Naive B cell (primary cell): ENCODE measurements at regions not wholly inside any gene's neighbourhood (a gene's known extent, or its start where the extent isn't known, plus 50 kb on each side); places are given as distances from the start of the nearest gene placed in this dataset.
"Not testable (repeated sequence)": the region's sequence is repeated elsewhere in the genome, so short reads cannot be mapped to it uniquely, and the experiment has no call there.

Experiments used
- ATAC-seq, 2 donors: fragments of 150-1000 bp; cut with Tn5 transposase; 2 replicates each; pipeline ENCODE4 v1.10.0; 2021; ENCODE audit warnings: low read depth in 2 of 2, mild to moderate bottlenecking in 2 of 2, moderate library complexity in 2 of 2
- DNase-seq: peaks from one replicate; pipeline ENCODE4 v3.0.0; 2022
- H3K27ac Mint-ChIP-seq, 6 donors: one replicate each; pipeline ENCODE4 v1.8.0; 2020 to 2022; ENCODE audit warnings: mild to moderate bottlenecking in 6 of 6, mixed read lengths in 6 of 6, moderate library complexity in 5 of 6, inconsistent platforms in 2 of 6
- H3K27me3 Mint-ChIP-seq, 3 donors: one replicate each; pipeline ENCODE4 v1.8.0; 2021 to 2022; ENCODE audit warnings: mixed read lengths in 3 of 3, mild to moderate bottlenecking in 1 of 3
- H3K36me3 Mint-ChIP-seq, 2 donors: one replicate each; pipeline ENCODE4 v1.8.0; 2020 to 2022; ENCODE audit warnings: mixed read lengths in 2 of 2, inconsistent platforms in 1 of 2, mild to moderate bottlenecking in 1 of 2
- H3K4me1 Mint-ChIP-seq, 3 donors: one replicate each; pipeline ENCODE4 v1.8.0; 2020 to 2022; ENCODE audit warnings: mixed read lengths in 3 of 3, inconsistent platforms in 1 of 3, mild to moderate bottlenecking in 1 of 3, moderate library complexity in 1 of 3
- H3K4me3 Mint-ChIP-seq, 8 donors: one replicate each; pipeline ENCODE4 v1.8.0; 2020 to 2022; ENCODE audit warnings: mild to moderate bottlenecking in 8 of 8, mixed read lengths in 8 of 8, moderate library complexity in 8 of 8, inconsistent platforms in 2 of 8
- H3K9me3 Mint-ChIP-seq, 7 donors: one replicate each; pipeline ENCODE4 v1.8.0; 2020 to 2022; ENCODE audit warnings: mixed read lengths in 7 of 7, mild to moderate bottlenecking in 5 of 7, inconsistent platforms in 2 of 7, moderate library complexity in 1 of 7

- Mint-ChIP-seq H3K27ac (no peak overlapping the region), H3K4me1 (no peaks in the 10 kb centered on the region), H3K36me3 (no peaks in the 10 kb centered on the region), H3K27me3 (no peaks in the 10 kb centered on the region), H3K9me3 (no peaks in the 10 kb centered on the region), H3K4me3 (no peak overlapping the region)
- ATAC-seq (no peak), DNase-seq (no peak)
Observed at GRCh38 chr6:140809694-140810101, 1323.0 kb upstream of the GJE1 start.

GRCh38 chr6:140806431-140806830, 1326.3 kb upstream of the GJE1 start:
- ATAC-seq (no peak), DNase-seq (no peak)
- H3K4me3 Mint-ChIP-seq = no peak overlapping the region
- H3K27ac Mint-ChIP-seq = no peak overlapping the region
- no peaks in the 10 kb centered on the region for H3K4me1 Mint-ChIP-seq
- H3K27me3 Mint-ChIP-seq = no peaks in the 10 kb centered on the region
- H3K36me3 Mint-ChIP-seq = no peaks in the 10 kb centered on the region
- no peaks in the 10 kb centered on the region for H3K9me3 Mint-ChIP-seq

- H3K9me3 Mint-ChIP-seq = peaks cover 0 to 5% (median 0%) of the 10 kb centered on the region in 7 donors
- no peaks in the 10 kb centered on the region for H3K4me1 Mint-ChIP-seq
- no peak for DNase-seq
- ATAC-seq = no peak
- no peaks in the 10 kb centered on the region for H3K36me3 Mint-ChIP-seq
- no peaks in the 10 kb centered on the region for H3K27me3 Mint-ChIP-seq
- no peak overlapping the region for H3K27ac Mint-ChIP-seq
- H3K4me3 Mint-ChIP-seq = no peak overlapping the region
Observed at GRCh38 chr6:140794544-140794943, 1338.2 kb upstream of the GJE1 start.

GRCh38 chr6:140790109-140790508, 1342.6 kb upstream of the GJE1 start:
- Mint-ChIP-seq H3K36me3 (no peaks in the 10 kb centered on the region), H3K27ac (no peak overlapping the region), H3K4me1 (no peaks in the 10 kb centered on the region), H3K4me3 (no peak overlapping the region), H3K27me3 (no peaks in the 10 kb centered on the region), H3K9me3 (peaks cover 0 to 3% (median 0%) of the 10 kb centered on the region in 7 donors)
- ATAC-seq (no peak), DNase-seq (no peak)

- no peak for DNase-seq
- Mint-ChIP-seq H3K27ac (no peak overlapping the region), H3K36me3 (no peaks in the 10 kb centered on the region), H3K9me3 (peaks cover 0 to 3% (median 0%) of the 10 kb centered on the region in 7 donors), H3K4me1 (no peaks in the 10 kb centered on the region), H3K27me3 (no peaks in the 10 kb centered on the region), H3K4me3 (no peak overlapping the region)
- no peak for ATAC-seq
Observed at GRCh38 chr6:140789466-140789865, 1343.3 kb upstream of the GJE1 start.

- ATAC-seq = no peak
- Mint-ChIP-seq H3K4me1 (no peaks in the 10 kb centered on the region), H3K36me3 (no peaks in the 10 kb centered on the region), H3K27me3 (no peaks in the 10 kb centered on the region), H3K4me3 (no peak overlapping the region), H3K9me3 (peaks cover 0 to 2% (median 0%) of the 10 kb centered on the region in 7 donors), H3K27ac (peak overlapping the region in 1 of 6 donors; percentile 24)
- DNase-seq = no peak
Observed at GRCh38 chr6:140785926-140786325, 1346.8 kb upstream of the GJE1 start.

GRCh38 chr6:140784573-140784972, 1348.2 kb upstream of the GJE1 start:
- no peaks in the 10 kb centered on the region for H3K36me3 Mint-ChIP-seq
- H3K9me3 Mint-ChIP-seq = peaks cover 0 to 2% (median 0%) of the 10 kb centered on the region in 7 donors
- no peak overlapping the region for H3K4me3 Mint-ChIP-seq
- no peak for ATAC-seq
- no peaks in the 10 kb centered on the region for H3K27me3 Mint-ChIP-seq
- DNase-seq = no peak
- no peaks in the 10 kb centered on the region for H3K4me1 Mint-ChIP-seq
- H3K27ac Mint-ChIP-seq = no peak overlapping the region

- not testable (repeated sequence) for ATAC-seq, DNase-seq, H3K27me3 Mint-ChIP-seq, H3K27ac Mint-ChIP-seq, H3K4me3 Mint-ChIP-seq, H3K4me1 Mint-ChIP-seq, H3K9me3 Mint-ChIP-seq, H3K36me3 Mint-ChIP-seq
Observed at GRCh38 chr6:140783504-140783903, 1349.2 kb upstream of the GJE1 start.

- DNase-seq (no peak), ATAC-seq (no peak)
- Mint-ChIP-seq H3K27ac (no peak overlapping the region), H3K4me3 (no peak overlapping the region), H3K36me3 (no peaks in the 10 kb centered on the region), H3K4me1 (no peaks in the 10 kb centered on the region), H3K9me3 (peaks cover 0 to 2% (median 0%) of the 10 kb centered on the region in 7 donors), H3K27me3 (no peaks in the 10 kb centered on the region)
Observed at GRCh38 chr6:140782941-140783340, 1349.8 kb upstream of the GJE1 start.

- ATAC-seq (no peak), DNase-seq (no peak)
- Mint-ChIP-seq H3K27me3 (no peaks in the 10 kb centered on the region), H3K4me1 (no peaks in the 10 kb centered on the region), H3K9me3 (peaks cover 0 to 2% (median 0%) of the 10 kb centered on the region in 7 donors), H3K27ac (no peak overlapping the region), H3K4me3 (no peak overlapping the region), H3K36me3 (no peaks in the 10 kb centered on the region)
Observed at GRCh38 chr6:140779991-140780596, 1352.6 kb upstream of the GJE1 start.

GRCh38 chr6:140779341-140779740, 1353.4 kb upstream of the GJE1 start:
- Mint-ChIP-seq H3K27ac (no peak overlapping the region), H3K36me3 (no peaks in the 10 kb centered on the region), H3K4me3 (no peak overlapping the region), H3K27me3 (no peaks in the 10 kb centered on the region), H3K9me3 (peaks cover 0 to 2% (median 0%) of the 10 kb centered on the region in 7 donors), H3K4me1 (no peaks in the 10 kb centered on the region)
- ATAC-seq (no peak), DNase-seq (no peak)

- ATAC-seq = no peak
- H3K36me3 Mint-ChIP-seq = no peaks in the 10 kb centered on the region
- H3K4me3 Mint-ChIP-seq = no peak overlapping the region
- H3K4me1 Mint-ChIP-seq = no peaks in the 10 kb centered on the region
- no peak for DNase-seq
- H3K27ac Mint-ChIP-seq = no peak overlapping the region
- no peaks in the 10 kb centered on the region for H3K27me3 Mint-ChIP-seq
- no peaks in the 10 kb centered on the region for H3K9me3 Mint-ChIP-seq
Observed at GRCh38 chr6:140777780-140778179, 1354.9 kb upstream of the GJE1 start.

- no peak for ATAC-seq
- Mint-ChIP-seq H3K4me3 (no peak overlapping the region), H3K36me3 (no peaks in the 10 kb centered on the region)
Observed at GRCh38 chr6:140775061-140775460, 1357.7 kb upstream of the GJE1 start.

GRCh38 chr6:140774080-140774505, 1358.6 kb upstream of the GJE1 start:
- H3K9me3 Mint-ChIP-seq = peaks cover 0 to 12% (median 0%) of the 10 kb centered on the region in 7 donors
- no peaks in the 10 kb centered on the region for H3K36me3 Mint-ChIP-seq
- H3K4me1 Mint-ChIP-seq = no peaks in the 10 kb centered on the region
- DNase-seq (no peak), ATAC-seq (no peak)
- H3K27ac Mint-ChIP-seq = no peak overlapping the region
- H3K4me3 Mint-ChIP-seq = no peak overlapping the region
- no peaks in the 10 kb centered on the region for H3K27me3 Mint-ChIP-seq

More at GRCh38 chr6:140775061-140775460, 1357.7 kb upstream of the GJE1 start:
- no peaks in the 10 kb centered on the region for H3K4me1 Mint-ChIP-seq
- no peak overlapping the region for H3K27ac Mint-ChIP-seq
- peaks cover 0 to 12% (median 0%) of the 10 kb centered on the region in 7 donors for H3K9me3 Mint-ChIP-seq
- H3K27me3 Mint-ChIP-seq = no peaks in the 10 kb centered on the region
- DNase-seq = no peak

- Mint-ChIP-seq H3K27ac (no peak overlapping the region), H3K9me3 (peaks cover 0 to 17% (median 2%) of the 10 kb centered on the region in 7 donors), H3K27me3 (no peaks in the 10 kb centered on the region), H3K36me3 (no peaks in the 10 kb centered on the region), H3K4me1 (no peaks in the 10 kb centered on the region), H3K4me3 (no peak overlapping the region)
- no peak for ATAC-seq
- DNase-seq = no peak
Observed at GRCh38 chr6:140773276-140773675, 1359.4 kb upstream of the GJE1 start.
